HCT116 (cell line): ENCODE measurements at regions not wholly inside any gene's neighbourhood (a gene's known extent, or its start where the extent isn't known, plus 50 kb on each side); places are given as distances from the start of the nearest gene placed in this dataset.

Source experiments
- ATAC-seq: fragments of 200-7000 bp; cut with Tn5 transposase; 2 replicates; pipeline ENCODE4 v1.9.1; 2020; ENCODE audit warnings: mild to moderate bottlenecking, moderate library complexity
- BruUV-seq: library from RNA; stranded (reverse); fragments of 400-500 nt; replicated peaks from 2 replicates; lab custom pipeline; 2021; lab: Mats Ljungman, UMichigan
- CTCF ChIA-PET: fragments of 300-600 bp; sonication (Branson Sonifier 250); formaldehyde crosslinking; loops from one replicate; lab custom pipeline; 2021; ENCODE audit warnings: antibody characterized with exemption; lab: Charles Lee
- POLR2A ChIA-PET: fragments of 300-600, 350-600 bp; sonication (Branson Sonifier 250); formaldehyde crosslinking; loops from one replicate; lab custom pipeline; 2021; ENCODE audit warnings: antibody characterized with exemption; lab: Charles Lee
- RAD21 ChIA-PET, 2 experiments: fragments of 300-600 bp; sonication (Branson Sonifier 250); formaldehyde crosslinking; loops; one replicate each; lab custom pipeline; 2023; ENCODE audit warnings: low total read pairs in 2 of 2; ENCODE audit not compliant: uncharacterized antibody in 2 of 2, unreplicated experiment in 2 of 2, low non-redundant PET in 1 of 2; lab: Charles Lee
- DNase-seq: peaks from one replicate; pipeline ENCODE4 v3.0.0-alpha.2; 2010; ENCODE audit warnings: low read depth, low spot score
- H2AFZ ChIP-seq: fragments of 200-600 bp; shearing (Covaris generic), sonication (generic); 2 replicates; pipeline ENCODE4 v1.6.1; 2017; ENCODE audit warnings: low read depth, mixed run types, mixed read lengths, antibody characterized with exemption, low read length; ENCODE audit not compliant: poor library complexity, severe bottlenecking
- H3K27ac ChIP-seq: 2 replicates; pipeline ENCODE4 v1.5.1; 2012; ENCODE audit warnings: low read depth, low read length
- H3K27me3 ChIP-seq: fragments of 200-600 bp; sonication (generic); 2 replicates; pipeline ENCODE4 v1.6.1; 2016; ENCODE audit warnings: mixed run types, low read length, mixed read lengths; ENCODE audit not compliant: insufficient read depth
- H3K36me3 ChIP-seq, 2 experiments: fragments of 200-500 bp in 1 of 2; fragments of 200-600 bp in 1 of 2; sonication (Bioruptor generic) in 1 of 2; sonication (generic) in 1 of 2; 2 replicates each; pipeline versions ENCODE4 v1.5.1 to v1.6.1; 2014 to 2016; ENCODE audit warnings: low read length in 2 of 2, inconsistent platforms in 1 of 2, mixed read lengths in 1 of 2, mixed run types in 1 of 2; ENCODE audit not compliant: insufficient read depth in 2 of 2, control insufficient read depth in 1 of 2
- H3K4me1 ChIP-seq, 2 experiments: fragments of 200-600 bp in 1 of 2; sonication (generic) in 1 of 2; 2 replicates each; pipeline versions ENCODE4 v1.5.1 to v1.6.1; 2012 to 2017; ENCODE audit warnings: low read length in 2 of 2, inconsistent platforms in 1 of 2, mild to moderate bottlenecking in 1 of 2, mixed read lengths in 1 of 2, mixed run types in 1 of 2, moderate library complexity in 1 of 2; ENCODE audit not compliant: insufficient read depth in 2 of 2, control insufficient read depth in 1 of 2
- H3K4me2 ChIP-seq: fragments of 200-600 bp; sonication (generic); 2 replicates; pipeline ENCODE4 v1.6.1; 2017; ENCODE audit warnings: mixed run types, low read length, mixed read lengths
- H3K4me3 ChIP-seq, 2 experiments: fragments of 200-600 bp in 1 of 2; sonication (generic) in 1 of 2; replicated peaks in 1 of 2; 2 replicates each; pipeline ENCODE4 v1.5.1; 2011 to 2016; ENCODE audit warnings: low read length in 2 of 2, control low read depth in 1 of 2, low read depth in 1 of 2, mild to moderate bottlenecking in 1 of 2, mixed read lengths in 1 of 2, mixed run types in 1 of 2
- H3K79me2 ChIP-seq: fragments of 200-600 bp; sonication (generic); 2 replicates; pipeline ENCODE4 v1.6.1; 2017; ENCODE audit warnings: mild to moderate bottlenecking, mixed run types, low read length, moderate library complexity, mixed read lengths; ENCODE audit not compliant: insufficient read depth
- H3K9ac ChIP-seq: fragments of 200-600 bp; sonication (generic); 2 replicates; pipeline ENCODE4 v1.6.1; 2016; ENCODE audit warnings: low read length, mixed read lengths
- H3K9me2 ChIP-seq: fragments of 200-600 bp; sonication (generic), shearing (Covaris generic); 2 replicates; pipeline ENCODE4 v1.6.1; 2017; ENCODE audit warnings: mixed run types, mild to moderate bottlenecking, moderate library complexity; ENCODE audit not compliant: insufficient read depth
- H3K9me3 ChIP-seq, 2 experiments: fragments of 200-500 bp in 1 of 2; fragments of 200-600 bp in 1 of 2; sonication (Bioruptor generic) in 1 of 2; sonication (generic) in 1 of 2; 2 replicates each; pipeline ENCODE4 v1.6.1; 2014 to 2017; ENCODE audit warnings: low read length in 2 of 2, mixed read lengths in 2 of 2, inconsistent platforms in 1 of 2, low read depth in 1 of 2, mild to moderate bottlenecking in 1 of 2, mixed run types in 1 of 2, moderate library complexity in 1 of 2; ENCODE audit not compliant: control insufficient read depth in 1 of 2, insufficient read depth in 1 of 2
- H4K20me1 ChIP-seq: fragments of 200-600 bp; sonication (generic), shearing (Covaris generic); 2 replicates; pipeline ENCODE4 v1.6.1; 2017; ENCODE audit warnings: mixed run types, mild to moderate bottlenecking, moderate library complexity; ENCODE audit not compliant: insufficient read depth
- CEBPB ChIP-seq: IDR thresholded peaks from 2 replicates; pipeline ENCODE4 v1.6.1; 2012; ENCODE audit warnings: low read depth
- ELF1 ChIP-seq: IDR thresholded peaks from 2 replicates; pipeline ENCODE4 v1.6.1; 2012; ENCODE audit warnings: low read depth, borderline replicate concordance
- EZH2 ChIP-seq: fragments of 200-600 bp; sonication (generic); IDR thresholded peaks from 2 replicates; pipeline ENCODE4 v1.6.1; 2017; ENCODE audit warnings: antibody characterized with exemption, mixed run types
- FOSL1 ChIP-seq: IDR thresholded peaks from 2 replicates; pipeline ENCODE4 v1.6.1; 2012; ENCODE audit warnings: low read depth
- POLR2A ChIP-seq: IDR thresholded peaks from 2 replicates; pipeline ENCODE4 v1.7.0; 2011; ENCODE audit warnings: borderline replicate concordance; ENCODE audit not compliant: insufficient read depth, insufficient read length; ENCODE audit errors: extremely low read depth
- SIN3A ChIP-seq: IDR thresholded peaks from 2 replicates; pipeline ENCODE4 v1.6.1; 2012; ENCODE audit warnings: low read depth
- SP1 ChIP-seq: IDR thresholded peaks from 2 replicates; pipeline ENCODE4 v1.6.1; 2012; ENCODE audit warnings: low read depth
- SRF ChIP-seq: IDR thresholded peaks from 2 replicates; pipeline ENCODE4 v1.6.1; 2012; ENCODE audit warnings: low read depth
- TCF7L2 ChIP-seq: IDR thresholded peaks from 2 replicates; pipeline ENCODE4 v1.7.0; 2011; ENCODE audit warnings: borderline replicate concordance, inconsistent platforms; ENCODE audit not compliant: insufficient read depth, insufficient read length; ENCODE audit errors: extremely low read depth
- YY1 ChIP-seq: IDR thresholded peaks from 2 replicates; pipeline ENCODE4 v1.6.1; 2011; ENCODE audit warnings: low read length, low read depth, moderate library complexity, mild to moderate bottlenecking; ENCODE audit not compliant: insufficient replicate concordance; ENCODE audit errors: extremely low read depth
- ZFX ChIP-seq: fragments of 450-650 bp; IDR thresholded peaks from 2 replicates; pipeline ENCODE4 v1.6.1; 2017
- ZNF274 ChIP-seq: fragments of 200-500 bp; sonication (Bioruptor generic); IDR thresholded peaks from 2 replicates; pipeline ENCODE4 v1.6.1; 2014; ENCODE audit warnings: mild to moderate bottlenecking, low read depth, low read length, inconsistent platforms
- intact Hi-C: fragments of 100-400 bp; cut with micrococcal nuclease; formaldehyde crosslinking; loops from 2 replicates; pipeline ENCODE4 v1.10.0; 2022
- TF ChIP-seq, protein P1 (sequence below), 3 experiments: fragments of 200-600 bp in 1 of 3; sonication (generic) in 1 of 3; IDR thresholded peaks in 2 of 3; conservative IDR thresholded peaks in 1 of 3; 2 replicates each; pipeline ENCODE4 v1.5.1; 2012 to 2017; ENCODE audit warnings: low read depth in 2 of 3, low read length in 2 of 3, antibody characterized with exemption in 1 of 3, borderline replicate concordance in 1 of 3, control low read depth in 1 of 3, mild to moderate bottlenecking in 1 of 3, mixed read lengths in 1 of 3, mixed run types in 1 of 3, moderate library complexity in 1 of 3; ENCODE audit not compliant: insufficient read depth in 1 of 3
- TF ChIP-seq, protein P2 (sequence below): IDR thresholded peaks from 2 replicates; pipeline ENCODE4 v1.6.1; 2012

DNA sequence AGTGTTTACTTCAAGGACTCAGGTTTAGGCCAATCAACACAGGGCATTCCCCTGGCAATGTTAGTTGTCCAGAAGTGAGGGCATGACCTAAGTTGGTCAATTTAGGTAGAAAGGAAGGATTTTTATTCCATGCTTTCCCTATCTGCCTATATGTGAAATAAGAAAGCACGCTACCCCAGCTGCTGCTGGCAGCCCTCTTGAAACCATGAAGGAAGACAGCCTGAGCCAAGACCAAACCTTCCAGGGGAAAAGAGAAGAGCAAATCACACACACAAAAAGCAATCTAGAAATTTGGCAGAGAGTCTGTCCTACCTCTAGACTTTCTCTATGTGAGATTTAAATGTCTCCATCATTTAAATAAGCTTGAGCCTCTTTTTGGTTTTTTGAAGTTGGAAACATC, 387.6 kb downstream of the TNS1 start (continued):
- TF ChIP-seq ZNF274: no peak
- TF ChIP-seq, protein P1, sequence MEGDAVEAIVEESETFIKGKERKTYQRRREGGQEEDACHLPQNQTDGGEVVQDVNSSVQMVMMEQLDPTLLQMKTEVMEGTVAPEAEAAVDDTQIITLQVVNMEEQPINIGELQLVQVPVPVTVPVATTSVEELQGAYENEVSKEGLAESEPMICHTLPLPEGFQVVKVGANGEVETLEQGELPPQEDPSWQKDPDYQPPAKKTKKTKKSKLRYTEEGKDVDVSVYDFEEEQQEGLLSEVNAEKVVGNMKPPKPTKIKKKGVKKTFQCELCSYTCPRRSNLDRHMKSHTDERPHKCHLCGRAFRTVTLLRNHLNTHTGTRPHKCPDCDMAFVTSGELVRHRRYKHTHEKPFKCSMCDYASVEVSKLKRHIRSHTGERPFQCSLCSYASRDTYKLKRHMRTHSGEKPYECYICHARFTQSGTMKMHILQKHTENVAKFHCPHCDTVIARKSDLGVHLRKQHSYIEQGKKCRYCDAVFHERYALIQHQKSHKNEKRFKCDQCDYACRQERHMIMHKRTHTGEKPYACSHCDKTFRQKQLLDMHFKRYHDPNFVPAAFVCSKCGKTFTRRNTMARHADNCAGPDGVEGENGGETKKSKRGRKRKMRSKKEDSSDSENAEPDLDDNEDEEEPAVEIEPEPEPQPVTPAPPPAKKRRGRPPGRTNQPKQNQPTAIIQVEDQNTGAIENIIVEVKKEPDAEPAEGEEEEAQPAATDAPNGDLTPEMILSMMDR (IDR thresholded peaks at IDR 0.05 in 2 of 3, conservative IDR thresholded peaks at IDR 0.05 in 1 of 3; ENCODE audit: borderline replicate concordance in 1 of 3, insufficient read depth in 1 of 3, low read depth in 2 of 3, low read length in 2 of 3): no peak
- no peak for TF ChIP-seq POLR2A
- no peak for TF ChIP-seq YY1
- TF ChIP-seq SP1: no peak
- TF ChIP-seq ZFX: no peak
- TF ChIP-seq TCF7L2: no peak
- TF ChIP-seq ELF1: no peak
- TF ChIP-seq CEBPB: no peak
- no peak for TF ChIP-seq SIN3A
- TF ChIP-seq, all 23 proteins: peak for 0

DNA sequence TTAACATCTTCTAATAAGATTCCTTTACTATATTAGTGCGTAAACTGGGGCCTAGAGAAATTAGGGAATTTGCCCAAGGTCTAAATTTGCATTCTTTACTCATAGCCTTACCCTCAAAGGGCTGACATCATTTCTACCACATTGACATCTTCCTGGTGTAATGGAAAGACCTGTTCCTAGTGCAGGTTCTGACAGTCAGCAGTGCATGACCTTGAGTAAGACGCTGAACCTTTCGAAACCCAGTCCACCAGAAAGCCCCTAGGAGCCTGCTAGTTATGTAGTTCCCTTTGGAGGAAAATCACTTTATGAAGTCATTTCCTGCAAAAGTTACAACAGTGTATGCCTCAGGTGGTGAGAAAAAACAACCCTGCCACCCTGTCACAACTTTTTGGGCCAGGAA, 388.3 kb downstream of the TNS1 start:
- Histone ChIP-seq H3K9ac (no peak overlapping the region), H3K4me3 (no peak overlapping the region), H3K4me2 (no peak overlapping the region), H3K27ac (no peak overlapping the region), H3K36me3 (no peaks in the 10 kb centered on the region), H3K9me2 (no peaks in the 10 kb centered on the region), H2AFZ (no peak overlapping the region), H4K20me1 (no peaks in the 10 kb centered on the region), H3K27me3 (peaks cover 38% of the 10 kb centered on the region), H3K9me3 (no peaks in the 10 kb centered on the region), H3K4me1 (no peaks in the 10 kb centered on the region), H3K79me2 (no peaks in the 10 kb centered on the region)
- intact Hi-C loops: no loop called here
- ChIA-PET RAD21 (no interaction called here), POLR2A (no interaction called here), CTCF (no interaction called here)
- no peak for DNase-seq
- no TSS peak for BruUV-seq
- ATAC-seq: no peak
- TF ChIP-seq SIN3A: no peak
- TF ChIP-seq, protein P1 (IDR thresholded peaks at IDR 0.05 in 2 of 3, conservative IDR thresholded peaks at IDR 0.05 in 1 of 3; ENCODE audit: borderline replicate concordance in 1 of 3, insufficient read depth in 1 of 3, low read depth in 2 of 3, low read length in 2 of 3): no peak
- TF ChIP-seq ELF1: no peak
- TF ChIP-seq EZH2: no peak
- no peak for TF ChIP-seq ZNF274
- TF ChIP-seq TCF7L2: no peak
- no peak for TF ChIP-seq FOSL1
- TF ChIP-seq SRF: no peak
- no peak for TF ChIP-seq YY1
- TF ChIP-seq, protein P2, sequence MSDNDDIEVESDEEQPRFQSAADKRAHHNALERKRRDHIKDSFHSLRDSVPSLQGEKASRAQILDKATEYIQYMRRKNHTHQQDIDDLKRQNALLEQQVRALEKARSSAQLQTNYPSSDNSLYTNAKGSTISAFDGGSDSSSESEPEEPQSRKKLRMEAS: no peak
